ENCODE measurements at regions not wholly inside any gene's neighbourhood (a gene's known extent, or its start where the extent isn't known, plus 50 kb on each side); places are given as distances from the start of the nearest gene placed in this dataset.

DNA sequence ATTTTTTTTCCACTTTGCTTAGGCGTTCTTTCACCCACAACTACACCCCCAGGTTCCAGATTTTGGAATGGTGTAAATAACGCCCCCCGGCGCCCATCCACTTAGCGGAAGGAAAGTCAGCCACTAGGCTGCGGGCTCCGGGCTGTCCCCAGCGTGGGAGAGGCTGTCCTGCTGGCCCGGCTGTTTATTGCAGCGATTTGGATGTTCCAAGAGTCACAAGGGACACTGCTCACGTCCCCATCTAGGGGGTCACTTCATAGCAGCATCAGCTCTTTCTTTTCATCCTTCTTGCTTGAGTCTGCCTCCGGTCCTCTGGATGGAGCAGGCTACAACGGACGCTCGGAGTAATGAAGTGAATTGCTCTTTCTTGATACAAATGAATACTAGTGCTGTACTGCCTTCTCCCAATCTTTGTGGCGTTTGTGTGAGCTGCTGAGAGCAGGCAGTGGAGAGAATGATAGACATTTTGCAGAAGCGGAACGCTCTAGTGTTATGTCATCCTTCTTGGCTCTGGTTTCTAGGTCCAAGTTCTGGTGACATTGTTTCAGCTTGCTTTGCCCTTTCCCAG is 50.7 kb upstream of the PAIP2B start:
- TF ChIP-seq EZH2 (IDR thresholded peaks at IDR 0.05; ENCODE audit: borderline replicate concordance), result no peak
- no peaks in the 10 kb centered on the region for H3K36me3 ChIP-seq (replicated peaks; ENCODE audit: insufficient read depth, low read depth)
- DNase-seq (ENCODE audit: low spot score), result peak; percentile 35

GRCh38 chr2:71277147-71277475 is 50.2 kb upstream of the PAIP2B start:
- no peaks in the 10 kb centered on the region for H3K36me3 ChIP-seq (replicated peaks; ENCODE audit: insufficient read depth, low read depth)
- no peak for DNase-seq (ENCODE audit: low spot score)
- H3K27ac ChIP-seq, result no peak overlapping the region
- peak overlapping the region; percentile 99 for H3K4me2 ChIP-seq
- peaks cover 19% of the 10 kb centered on the region for H3K4me1 ChIP-seq (ENCODE audit: insufficient read depth)
- 3% methylated on average over 5 of the region's 5 CpGs for WGBS (ENCODE audit: low lambda C conversion rate, missing lambda C conversion rate)
- TF ChIP-seq CTCF (IDR thresholded peaks at IDR 0.05; ENCODE audit: poor library complexity), result no peak
- no peak for TF ChIP-seq EZH2phosphoT487 (IDR thresholded peaks at IDR 0.05; ENCODE audit: low read depth, severe bottlenecking, unreplicated experiment)
- no peak for TF ChIP-seq EZH2 (IDR thresholded peaks at IDR 0.05; ENCODE audit: borderline replicate concordance)
- H3K9me2 ChIP-seq (replicated peaks; ENCODE audit: insufficient read depth), result no peaks in the 10 kb centered on the region
- no peaks in the 10 kb centered on the region for H4K20me1 ChIP-seq (ENCODE audit: insufficient read depth, poor library complexity, severe bottlenecking)
- peak overlapping the region; percentile 75 for H2AFZ ChIP-seq
- no peaks in the 10 kb centered on the region for H3K9me3 ChIP-seq (ENCODE audit: low read depth)
- peak overlapping the region; percentile 52 for H3K4me3 ChIP-seq
- peaks cover 83% of the 10 kb centered on the region for H3K27me3 ChIP-seq
- no peaks in the 10 kb centered on the region for H3K79me2 ChIP-seq

More for the DNA sequence above, 50.7 kb upstream of the PAIP2B start:
- 6% methylated on average over 18 of the region's 18 CpGs for WGBS (ENCODE audit: low lambda C conversion rate, missing lambda C conversion rate)
- peaks cover 19% of the 10 kb centered on the region for H3K4me1 ChIP-seq (ENCODE audit: insufficient read depth)
- no peaks in the 10 kb centered on the region for H3K9me3 ChIP-seq (ENCODE audit: low read depth)
- no peak overlapping the region for H2AFZ ChIP-seq
- H3K4me2 ChIP-seq, result peak overlapping the region; percentile 99
- no peaks in the 10 kb centered on the region for H3K9me2 ChIP-seq (replicated peaks; ENCODE audit: insufficient read depth)
- H3K27ac ChIP-seq, result no peak overlapping the region
- peak overlapping the region; percentile 52 for H3K4me3 ChIP-seq
- H3K27me3 ChIP-seq, result peaks cover 80% of the 10 kb centered on the region
- no peaks in the 10 kb centered on the region for H3K79me2 ChIP-seq
- no peaks in the 10 kb centered on the region for H4K20me1 ChIP-seq (ENCODE audit: insufficient read depth, poor library complexity, severe bottlenecking)

- Histone ChIP-seq H3K4me3 (peak overlapping the region; percentile 52), H3K4me2 (peak overlapping the region; percentile 99), H3K9me2 (replicated peaks; ENCODE audit: insufficient read depth) (no peaks in the 10 kb centered on the region), H3K27me3 (peaks cover 80% of the 10 kb centered on the region), H3K9me3 (ENCODE audit: low read depth) (no peaks in the 10 kb centered on the region), H3K4me1 (ENCODE audit: insufficient read depth) (peaks cover 19% of the 10 kb centered on the region), H3K36me3 (replicated peaks; ENCODE audit: insufficient read depth, low read depth) (no peaks in the 10 kb centered on the region), H4K20me1 (ENCODE audit: insufficient read depth, poor library complexity, severe bottlenecking) (no peaks in the 10 kb centered on the region), H3K27ac (no peak overlapping the region), H2AFZ (peak overlapping the region; percentile 75), H3K79me2 (no peaks in the 10 kb centered on the region)
- peak; percentile 88 for DNase-seq (ENCODE audit: low spot score)
- under 1% methylated on average over 67 of the region's 93 CpGs for WGBS (ENCODE audit: low lambda C conversion rate, missing lambda C conversion rate)
- TF ChIP-seq EZH2 (IDR thresholded peaks at IDR 0.05; ENCODE audit: borderline replicate concordance) (peak; percentile 58), CTCF (IDR thresholded peaks at IDR 0.05; ENCODE audit: poor library complexity) (no peak), EZH2phosphoT487 (IDR thresholded peaks at IDR 0.05; ENCODE audit: low read depth, severe bottlenecking, unreplicated experiment) (no peak)
Measured at GRCh38 chr2:71276311-71277146, 49.6 kb upstream of the PAIP2B start.
